K562 (cell line): ENCODE measurements at regions not wholly inside any gene's neighbourhood (a gene's known extent, or its start where the extent isn't known, plus 50 kb on each side); places are given as distances from the start of the nearest gene placed in this dataset.

Experiments
- ATAC-seq: fragments of 200-7000 bp; cut with Tn5 transposase; 3 replicates; pipeline ENCODE4 v1.9.1; 2020; ENCODE audit warnings: moderate library complexity
- BruUV-seq: library from RNA; stranded (reverse); fragments of 400-500 nt; replicated peaks from 2 replicates; lab custom pipeline; 2021; lab: Mats Ljungman, UMichigan
- CTCF ChIA-PET: fragments of 300-600 bp; formaldehyde crosslinking; extraction: SDS; loops from one replicate; lab custom pipeline; 2021; ENCODE audit warnings: low intra/inter-chr PET ratio; lab: Yijun Ruan, JAX
- POLR2A ChIA-PET: fragments of 300-600, 350-650 bp; sonication (Branson Sonifier 250); formaldehyde crosslinking; extraction: SDS; loops from one replicate; lab custom pipeline; 2021; ENCODE audit warnings: antibody characterized with exemption, inconsistent platforms; lab: Yijun Ruan, JAX
- DNase-seq, 4 experiments: peaks; one replicate each; pipeline versions ENCODE4 v3.0.0 to v3.0.0-alpha.2; 2011 to 2018; ENCODE audit warnings: low spot score in 3 of 4, mixed read lengths in 3 of 4; ENCODE audit errors: extremely low read depth in 1 of 4
- FAIRE-seq: peaks from 2 replicates; lab custom pipeline; 2011; peaks lifted over from hg19 to GRCh38; lab: Jason Lieb, UNC
- H2AFZ ChIP-seq: 2 replicates; pipeline ENCODE4 v1.6.0; 2011; ENCODE audit warnings: low read depth, low read length, control low read depth, inconsistent platforms
- H3K27ac ChIP-seq: fragments of 200-600 bp; 3 replicates; pipeline ENCODE4 v1.8.0; 2011; ENCODE audit warnings: low read depth, mild to moderate bottlenecking, control low read depth, inconsistent platforms, low read length, moderate library complexity, mixed read lengths; ENCODE audit errors: extremely low read depth
- H3K27me3 ChIP-seq, 2 experiments: fragments of 300-600 bp in 1 of 2; 2 replicates in 1 of 2; 3 replicates in 1 of 2; pipeline versions ENCODE4 v1.6.0 to v1.8.0; 2011; ENCODE audit warnings: inconsistent platforms in 2 of 2, low read length in 2 of 2, mild to moderate bottlenecking in 1 of 2, mixed read lengths in 1 of 2, moderate library complexity in 1 of 2; ENCODE audit not compliant: control insufficient read depth in 2 of 2, insufficient read depth in 2 of 2
- H3K36me3 ChIP-seq: fragments of 300-600 bp; 3 replicates; pipeline ENCODE4 v1.8.0; 2011; ENCODE audit warnings: mild to moderate bottlenecking, low read length, inconsistent platforms; ENCODE audit not compliant: control insufficient read depth, insufficient read depth
- H3K4me1 ChIP-seq, 2 experiments: fragments of 200-600 bp in 1 of 2; replicated peaks in 1 of 2; 2 replicates in 1 of 2; 3 replicates in 1 of 2; pipeline versions ENCODE4 v1.5.1 to v1.8.0; 2011; ENCODE audit warnings: inconsistent platforms in 2 of 2, low read length in 2 of 2, mild to moderate bottlenecking in 1 of 2, mixed read lengths in 1 of 2, moderate library complexity in 1 of 2; ENCODE audit not compliant: control insufficient read depth in 2 of 2, insufficient read depth in 2 of 2
- H3K4me2 ChIP-seq: 2 replicates; pipeline ENCODE4 v1.6.1; 2011; ENCODE audit warnings: low read length, control low read depth, inconsistent platforms, mixed read lengths; ENCODE audit not compliant: insufficient read depth
- H3K4me3 ChIP-seq: fragments of 200-600 bp; sonication (generic), shearing (Covaris generic); 2 replicates; pipeline ENCODE4 v1.5.1; 2016; ENCODE audit warnings: control low read depth, inconsistent platforms
- H3K79me2 ChIP-seq: fragments of 200-600 bp; 3 replicates; pipeline ENCODE4 v1.8.0; 2011; ENCODE audit warnings: low read length, inconsistent platforms; ENCODE audit not compliant: control insufficient read depth, insufficient read depth
- H3K9ac ChIP-seq, 2 experiments: 2 replicates each; pipeline versions ENCODE4 v1.6.0 to v1.6.1; 2011; ENCODE audit warnings: low read depth in 2 of 2, low read length in 2 of 2, control low read depth in 1 of 2, inconsistent platforms in 1 of 2, mild to moderate bottlenecking in 1 of 2, mixed read lengths in 1 of 2; ENCODE audit not compliant: insufficient read depth in 1 of 2
- H3K9me1 ChIP-seq: one replicate; pipeline ENCODE4 v1.6.0; 2011; ENCODE audit warnings: inconsistent platforms, mild to moderate bottlenecking, low read length, moderate library complexity; ENCODE audit not compliant: control insufficient read depth, insufficient read depth
- H3K9me3 ChIP-seq: replicated peaks from 2 replicates; pipeline ENCODE4 v1.5.1; 2011; ENCODE audit warnings: low read depth, low read length, inconsistent platforms; ENCODE audit not compliant: control insufficient read depth, insufficient read depth
- H4K20me1 ChIP-seq: replicated peaks from 2 replicates; pipeline ENCODE4 v1.6.1; 2011; ENCODE audit warnings: low read length, inconsistent platforms, mixed read lengths; ENCODE audit not compliant: control insufficient read depth, insufficient read depth
- BHLHE40 ChIP-seq: IDR thresholded peaks from 2 replicates; pipeline ENCODE4 v1.6.1; 2011; ENCODE audit warnings: low read length, improper control_type of control experiment
- CCNT2 ChIP-seq: IDR thresholded peaks from 2 replicates; pipeline ENCODE4 v1.6.1; 2011; ENCODE audit warnings: borderline replicate concordance, low read depth, mild to moderate bottlenecking, moderate library complexity, mixed read lengths, low read length; ENCODE audit not compliant: insufficient read length; ENCODE audit errors: extremely low read depth
- ILK ChIP-seq: fragments of 450-650 bp; IDR thresholded peaks from 2 replicates; pipeline ENCODE4 v1.6.1; 2016; ENCODE audit warnings: missing genetic modification characterization, low read depth, mild to moderate bottlenecking, missing compliant biosample characterization, moderate library complexity, borderline replicate concordance
- IRF2 ChIP-seq: sonication (generic); formaldehyde crosslinking; IDR thresholded peaks from 2 replicates; pipeline ENCODE4 v1.8.1; 2022; ENCODE audit warnings: mild to moderate bottlenecking, missing genetic modification reagents
- MLX ChIP-seq, 2 experiments: fragments of 450-650 bp in 1 of 2; sonication (generic) in 1 of 2; formaldehyde crosslinking; conservative IDR thresholded peaks; 2 replicates each; pipeline versions ENCODE4 v1.4.0 to v1.8.1; 2020 to 2022; ENCODE audit warnings: mild to moderate bottlenecking in 1 of 2, missing genetic modification reagents in 1 of 2
- NFIC ChIP-seq: fragments of 450-650 bp; IDR thresholded peaks from 2 replicates; pipeline ENCODE4 v1.6.1; 2017; ENCODE audit warnings: mild to moderate bottlenecking, inconsistent platforms
- SMAD1 ChIP-seq: fragments of 150-350 bp; IDR thresholded peaks from 2 replicates; pipeline ENCODE4 v1.6.1; 2014; ENCODE audit warnings: low read length, low read depth; ENCODE audit not compliant: partially characterized antibody
- SMARCA4 ChIP-seq: fragments of 450-650 bp; IDR thresholded peaks from 2 replicates; pipeline ENCODE4 v1.6.1; 2016
- TFE3 ChIP-seq: fragments of 450-650 bp; formaldehyde crosslinking; IDR thresholded peaks from 2 replicates; pipeline ENCODE4 v1.4.0; 2020; ENCODE audit warnings: mild to moderate bottlenecking, mixed read lengths
- THRA ChIP-seq: fragments of 450-650 bp; IDR thresholded peaks from 2 replicates; pipeline ENCODE4 v1.6.1; 2017; ENCODE audit warnings: mild to moderate bottlenecking, moderate library complexity
- TRIM28 ChIP-seq: fragments of 450-650 bp; IDR thresholded peaks from 2 replicates; pipeline ENCODE4 v1.6.1; 2017
- ZFP36 ChIP-seq: fragments of 150-350 bp; IDR thresholded peaks from 2 replicates; pipeline ENCODE4 v1.6.1; 2018; ENCODE audit warnings: low read length, low read depth; ENCODE audit not compliant: partially characterized antibody
- ZNF124 ChIP-seq: sonication (generic); formaldehyde crosslinking; IDR thresholded peaks from 2 replicates; pipeline ENCODE4 v1.8.1; 2022; ENCODE audit warnings: missing genetic modification reagents
- ZNF717 ChIP-seq: fragments of 250-450 bp; sonication (Bioruptor Pico); IDR thresholded peaks from 2 replicates; pipeline ENCODE4 v1.5.0; 2021
- WGBS: fragments of 100-300 bp; shearing (Covaris generic); methylation state at CpG from one replicate; pipeline ENCODE4 v1.1.6; 2016; ENCODE audit warnings: low coverage, mixed read lengths; ENCODE audit not compliant: insufficient coverage; ENCODE audit errors: missing lambda C conversion rate; 5-methylcytosine and 5-hydroxymethylcytosine counted together
- in situ Hi-C: fragments of 300-500 bp; cut with MboI; formaldehyde crosslinking; loops from 4 replicates; pipeline ENCODE4 v1.15.0; 2018; ENCODE audit warnings: inconsistent platforms, mixed read lengths
- intact Hi-C: fragments of 100-400 bp; cut with micrococcal nuclease; formaldehyde crosslinking; loops from 2 replicates; pipeline ENCODE4 v1.14.2; 2022
- TF ChIP-seq, protein P1 (sequence below): fragments of 250-450 bp; sonication (Bioruptor Pico); IDR thresholded peaks from 2 replicates; pipeline ENCODE4 v1.4.0; 2020; ENCODE audit warnings: borderline replicate concordance
- TF ChIP-seq, protein P2 (sequence below): fragments of 250-450 bp; sonication (Bioruptor Pico); IDR thresholded peaks from 2 replicates; pipeline ENCODE4 v1.4.0; 2020; ENCODE audit warnings: mild to moderate bottlenecking

DNA sequence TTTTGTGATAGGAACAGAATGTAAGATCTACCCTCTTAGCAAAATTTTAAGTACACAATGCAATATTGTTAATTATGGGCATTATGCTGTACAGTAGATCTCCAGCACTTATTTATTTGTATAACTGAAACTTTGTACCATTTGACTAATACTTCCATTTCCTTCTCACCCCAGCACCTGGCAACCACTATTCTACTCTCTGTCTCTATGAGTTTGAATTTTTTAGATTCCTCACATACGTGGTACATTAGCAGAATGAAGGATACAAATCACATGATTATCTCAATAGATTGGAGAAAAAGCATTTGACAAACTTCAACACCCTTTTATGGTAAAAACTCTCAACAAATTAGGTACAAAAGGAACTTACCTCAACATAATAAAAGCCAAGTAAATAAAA, 90.3 kb upstream of the DLX6 start:
- Histone ChIP-seq H3K4me2 (no peak overlapping the region), H3K27ac (no peak overlapping the region), H3K9me1 (no peaks in the 10 kb centered on the region)
- DNase-seq = no peak
- 0% methylated on average over 1 of the region's 1 CpG for WGBS
- no peak for ATAC-seq
- no peak for FAIRE-seq
- no peak for TF ChIP-seq THRA
- TF ChIP-seq ZNF124 (CRISPR knock-in tag) = no peak
- no peak for TF ChIP-seq ILK (tag)
- TF ChIP-seq IRF2 (CRISPR knock-in tag) = no peak
- TF ChIP-seq BHLHE40 = no peak
- TF ChIP-seq ZNF717 (CRISPR knock-in tag) = no peak
- TF ChIP-seq MLX (CRISPR knock-in tag; conservative IDR thresholded peaks at IDR 0.05) = no peak
- TF ChIP-seq SMARCA4 = no peak
- no peak for TF ChIP-seq NFIC
- TF ChIP-seq, protein P1, sequence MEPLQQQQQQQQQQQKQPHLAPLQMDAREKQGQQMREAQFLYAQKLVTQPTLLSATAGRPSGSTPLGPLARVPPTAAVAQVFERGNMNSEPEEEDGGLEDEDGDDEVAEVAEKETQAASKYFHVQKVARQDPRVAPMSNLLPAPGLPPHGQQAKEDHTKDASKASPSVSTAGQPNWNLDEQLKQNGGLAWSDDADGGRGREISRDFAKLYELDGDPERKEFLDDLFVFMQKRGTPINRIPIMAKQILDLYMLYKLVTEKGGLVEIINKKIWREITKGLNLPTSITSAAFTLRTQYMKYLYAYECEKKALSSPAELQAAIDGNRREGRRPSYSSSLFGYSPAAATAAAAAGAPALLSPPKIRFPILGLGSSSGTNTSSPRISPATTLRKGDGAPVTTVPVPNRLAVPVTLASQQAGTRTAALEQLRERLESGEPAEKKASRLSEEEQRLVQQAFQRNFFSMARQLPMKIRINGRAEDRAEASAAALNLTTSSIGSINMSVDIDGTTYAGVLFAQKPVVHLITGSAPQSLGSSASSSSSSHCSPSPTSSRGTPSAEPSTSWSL (CRISPR knock-in tag) = no peak
- TF ChIP-seq TFE3 = no peak
- TF ChIP-seq TRIM28 = no peak
- TF ChIP-seq ZFP36 = no peak
- TF ChIP-seq CCNT2 = no peak
- TF ChIP-seq SMAD1 = no peak
- TF ChIP-seq, protein P2, sequence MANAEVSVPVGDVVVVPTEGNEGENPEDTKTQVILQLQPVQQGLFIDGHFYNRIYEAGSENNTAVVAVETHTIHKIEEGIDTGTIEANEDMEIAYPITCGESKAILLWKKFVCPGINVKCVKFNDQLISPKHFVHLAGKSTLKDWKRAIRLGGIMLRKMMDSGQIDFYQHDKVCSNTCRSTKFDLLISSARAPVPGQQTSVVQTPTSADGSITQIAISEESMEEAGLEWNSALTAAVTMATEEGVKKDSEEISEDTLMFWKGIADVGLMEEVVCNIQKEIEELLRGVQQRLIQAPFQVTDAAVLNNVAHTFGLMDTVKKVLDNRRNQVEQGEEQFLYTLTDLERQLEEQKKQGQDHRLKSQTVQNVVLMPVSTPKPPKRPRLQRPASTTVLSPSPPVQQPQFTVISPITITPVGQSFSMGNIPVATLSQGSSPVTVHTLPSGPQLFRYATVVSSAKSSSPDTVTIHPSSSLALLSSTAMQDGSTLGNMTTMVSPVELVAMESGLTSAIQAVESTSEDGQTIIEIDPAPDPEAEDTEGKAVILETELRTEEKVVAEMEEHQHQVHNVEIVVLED (CRISPR knock-in tag) = no peak
- TF ChIP-seq, all 486 proteins: peak for 0
- Histone ChIP-seq H4K20me1 (no peaks in the 10 kb centered on the region), H3K9ac (no peak overlapping the region), H3K36me3 (no peaks in the 10 kb centered on the region), H3K4me3 (no peak overlapping the region), H3K9me3 (no peaks in the 10 kb centered on the region), H2AFZ (no peak overlapping the region), H3K4me1 (no peaks in the 10 kb centered on the region), H3K27me3 (peaks cover 0 to 7% of the 10 kb centered on the region in 2 experiments; a peak in 1 of 5 replicates), H3K79me2 (no peaks in the 10 kb centered on the region)
- ChIA-PET POLR2A (no interaction called here), CTCF (no interaction called here)
- no TSS peak for BruUV-seq
- in situ Hi-C loops (no loop called here), intact Hi-C loops (no loop called here)
